GM13976 (cell line): ENCODE measurements at regions not wholly inside any gene's neighbourhood (a gene's known extent, or its start where the extent isn't known, plus 50 kb on each side); places are given as distances from the start of the nearest gene placed in this dataset.

ENCODE experiments used
- DNase-seq: peaks from one replicate; pipeline ENCODE4 v3.0.0; 2012; ENCODE audit warnings: low spot score
- CTCF ChIP-seq: IDR thresholded peaks from 2 replicates; pipeline ENCODE4 v1.5.1; 2012; ENCODE audit warnings: borderline replicate concordance, mild to moderate bottlenecking; ENCODE audit not compliant: insufficient read depth; ENCODE audit errors: extremely low read depth, missing control alignments, control extremely low read depth
- in situ Hi-C: fragments of 300-500 bp; cut with MboI; formaldehyde crosslinking; loops from one replicate; pipeline ENCODE4 v1.12.0; 2022; ENCODE audit warnings: low sequenced_read_pairs, mixed read lengths, inconsistent platforms; ENCODE audit not compliant: unreplicated experiment

GRCh38 chr7:20865684-20866083, 79.0 kb upstream of the SP8 start:
- in situ Hi-C loops = no loop called here
- no peak for DNase-seq
- TF ChIP-seq CTCF = no peak

GRCh38 chr7:20870977-20871376, 84.3 kb upstream of the SP8 start:
- DNase-seq = no peak
- no peak for TF ChIP-seq CTCF
- in situ Hi-C loops = no loop called here

GRCh38 chr7:20892776-20893175, 106.1 kb upstream of the SP8 start:
- in situ Hi-C loops = no loop called here
- TF ChIP-seq CTCF = no peak
- DNase-seq = no peak

GRCh38 chr7:20894806-20895205, 108.1 kb upstream of the SP8 start:
- in situ Hi-C loops = no loop called here
- DNase-seq = no peak

GRCh38 chr7:20895563-20895962, 108.9 kb upstream of the SP8 start:
- in situ Hi-C loops = no loop called here
- TF ChIP-seq CTCF = no peak
- no peak for DNase-seq

More at GRCh38 chr7:20894806-20895205, 108.1 kb upstream of the SP8 start:
- no peak for TF ChIP-seq CTCF

- no peak for TF ChIP-seq CTCF
- in situ Hi-C loops = no loop called here
- DNase-seq = no peak
Observed at GRCh38 chr7:20896996-20897395, 110.3 kb upstream of the SP8 start.
